HCT116 (cell line): ENCODE measurements at regions not wholly inside any gene's neighbourhood (a gene's known extent, or its start where the extent isn't known, plus 50 kb on each side); places are given as distances from the start of the nearest gene placed in this dataset.

Experiments
- ATAC-seq: fragments of 200-7000 bp; cut with Tn5 transposase; 2 replicates; pipeline ENCODE4 v1.9.1; 2020; ENCODE audit warnings: mild to moderate bottlenecking, moderate library complexity
- BruUV-seq: library from RNA; stranded (reverse); fragments of 400-500 nt; replicated peaks from 2 replicates; lab custom pipeline; 2021; lab: Mats Ljungman, UMichigan
- CTCF ChIA-PET: fragments of 300-600 bp; sonication (Branson Sonifier 250); formaldehyde crosslinking; loops from one replicate; lab custom pipeline; 2021; ENCODE audit warnings: antibody characterized with exemption; lab: Charles Lee
- POLR2A ChIA-PET: fragments of 300-600, 350-600 bp; sonication (Branson Sonifier 250); formaldehyde crosslinking; loops from one replicate; lab custom pipeline; 2021; ENCODE audit warnings: antibody characterized with exemption; lab: Charles Lee
- RAD21 ChIA-PET, 2 experiments: fragments of 300-600 bp; sonication (Branson Sonifier 250); formaldehyde crosslinking; loops; one replicate each; lab custom pipeline; 2023; ENCODE audit warnings: low total read pairs in 2 of 2; ENCODE audit not compliant: uncharacterized antibody in 2 of 2, unreplicated experiment in 2 of 2, low non-redundant PET in 1 of 2; lab: Charles Lee
- DNase-seq: peaks from one replicate; pipeline ENCODE4 v3.0.0-alpha.2; 2010; ENCODE audit warnings: low read depth, low spot score
- H2AFZ ChIP-seq: fragments of 200-600 bp; shearing (Covaris generic), sonication (generic); 2 replicates; pipeline ENCODE4 v1.6.1; 2017; ENCODE audit warnings: low read depth, mixed run types, mixed read lengths, antibody characterized with exemption, low read length; ENCODE audit not compliant: poor library complexity, severe bottlenecking
- H3K27ac ChIP-seq: 2 replicates; pipeline ENCODE4 v1.5.1; 2012; ENCODE audit warnings: low read depth, low read length
- H3K27me3 ChIP-seq: fragments of 200-600 bp; sonication (generic); 2 replicates; pipeline ENCODE4 v1.6.1; 2016; ENCODE audit warnings: mixed run types, low read length, mixed read lengths; ENCODE audit not compliant: insufficient read depth
- H3K36me3 ChIP-seq, 2 experiments: fragments of 200-500 bp in 1 of 2; fragments of 200-600 bp in 1 of 2; sonication (Bioruptor generic) in 1 of 2; sonication (generic) in 1 of 2; 2 replicates each; pipeline versions ENCODE4 v1.5.1 to v1.6.1; 2014 to 2016; ENCODE audit warnings: low read length in 2 of 2, inconsistent platforms in 1 of 2, mixed read lengths in 1 of 2, mixed run types in 1 of 2; ENCODE audit not compliant: insufficient read depth in 2 of 2, control insufficient read depth in 1 of 2
- H3K4me1 ChIP-seq, 2 experiments: fragments of 200-600 bp in 1 of 2; sonication (generic) in 1 of 2; 2 replicates each; pipeline versions ENCODE4 v1.5.1 to v1.6.1; 2012 to 2017; ENCODE audit warnings: low read length in 2 of 2, inconsistent platforms in 1 of 2, mild to moderate bottlenecking in 1 of 2, mixed read lengths in 1 of 2, mixed run types in 1 of 2, moderate library complexity in 1 of 2; ENCODE audit not compliant: insufficient read depth in 2 of 2, control insufficient read depth in 1 of 2
- H3K4me2 ChIP-seq: fragments of 200-600 bp; sonication (generic); 2 replicates; pipeline ENCODE4 v1.6.1; 2017; ENCODE audit warnings: mixed run types, low read length, mixed read lengths
- H3K4me3 ChIP-seq, 2 experiments: fragments of 200-600 bp in 1 of 2; sonication (generic) in 1 of 2; replicated peaks in 1 of 2; 2 replicates each; pipeline ENCODE4 v1.5.1; 2011 to 2016; ENCODE audit warnings: low read length in 2 of 2, control low read depth in 1 of 2, low read depth in 1 of 2, mild to moderate bottlenecking in 1 of 2, mixed read lengths in 1 of 2, mixed run types in 1 of 2
- H3K79me2 ChIP-seq: fragments of 200-600 bp; sonication (generic); 2 replicates; pipeline ENCODE4 v1.6.1; 2017; ENCODE audit warnings: mild to moderate bottlenecking, mixed run types, low read length, moderate library complexity, mixed read lengths; ENCODE audit not compliant: insufficient read depth
- H3K9ac ChIP-seq: fragments of 200-600 bp; sonication (generic); 2 replicates; pipeline ENCODE4 v1.6.1; 2016; ENCODE audit warnings: low read length, mixed read lengths
- H3K9me2 ChIP-seq: fragments of 200-600 bp; sonication (generic), shearing (Covaris generic); 2 replicates; pipeline ENCODE4 v1.6.1; 2017; ENCODE audit warnings: mixed run types, mild to moderate bottlenecking, moderate library complexity; ENCODE audit not compliant: insufficient read depth
- H3K9me3 ChIP-seq, 2 experiments: fragments of 200-500 bp in 1 of 2; fragments of 200-600 bp in 1 of 2; sonication (Bioruptor generic) in 1 of 2; sonication (generic) in 1 of 2; 2 replicates each; pipeline ENCODE4 v1.6.1; 2014 to 2017; ENCODE audit warnings: low read length in 2 of 2, mixed read lengths in 2 of 2, inconsistent platforms in 1 of 2, low read depth in 1 of 2, mild to moderate bottlenecking in 1 of 2, mixed run types in 1 of 2, moderate library complexity in 1 of 2; ENCODE audit not compliant: control insufficient read depth in 1 of 2, insufficient read depth in 1 of 2
- H4K20me1 ChIP-seq: fragments of 200-600 bp; sonication (generic), shearing (Covaris generic); 2 replicates; pipeline ENCODE4 v1.6.1; 2017; ENCODE audit warnings: mixed run types, mild to moderate bottlenecking, moderate library complexity; ENCODE audit not compliant: insufficient read depth
- CBX3 ChIP-seq: IDR thresholded peaks from 2 replicates; pipeline ENCODE4 v1.6.1; 2012; ENCODE audit warnings: low read depth
- CEBPB ChIP-seq: IDR thresholded peaks from 2 replicates; pipeline ENCODE4 v1.6.1; 2012; ENCODE audit warnings: low read depth
- EGR1 ChIP-seq: IDR thresholded peaks from 2 replicates; pipeline ENCODE4 v1.6.1; 2012; ENCODE audit warnings: low read depth
- EZH2 ChIP-seq: fragments of 200-600 bp; sonication (generic); IDR thresholded peaks from 2 replicates; pipeline ENCODE4 v1.6.1; 2017; ENCODE audit warnings: antibody characterized with exemption, mixed run types
- POLR2AphosphoS5 ChIP-seq: IDR thresholded peaks from 2 replicates; pipeline ENCODE4 v1.6.1; 2011; ENCODE audit warnings: mild to moderate bottlenecking, low read depth, low read length, moderate library complexity
- SRF ChIP-seq: IDR thresholded peaks from 2 replicates; pipeline ENCODE4 v1.6.1; 2012; ENCODE audit warnings: low read depth
- TCF7L2 ChIP-seq: IDR thresholded peaks from 2 replicates; pipeline ENCODE4 v1.7.0; 2011; ENCODE audit warnings: borderline replicate concordance, inconsistent platforms; ENCODE audit not compliant: insufficient read depth, insufficient read length; ENCODE audit errors: extremely low read depth
- YY1 ChIP-seq: IDR thresholded peaks from 2 replicates; pipeline ENCODE4 v1.6.1; 2011; ENCODE audit warnings: low read length, low read depth, moderate library complexity, mild to moderate bottlenecking; ENCODE audit not compliant: insufficient replicate concordance; ENCODE audit errors: extremely low read depth
- ZNF274 ChIP-seq: fragments of 200-500 bp; sonication (Bioruptor generic); IDR thresholded peaks from 2 replicates; pipeline ENCODE4 v1.6.1; 2014; ENCODE audit warnings: mild to moderate bottlenecking, low read depth, low read length, inconsistent platforms
- intact Hi-C: fragments of 100-400 bp; cut with micrococcal nuclease; formaldehyde crosslinking; loops from 2 replicates; pipeline ENCODE4 v1.10.0; 2022
- TF ChIP-seq, protein P1 (sequence below): IDR thresholded peaks from 2 replicates; pipeline ENCODE4 v1.6.1; 2011; ENCODE audit warnings: mild to moderate bottlenecking, low read length, moderate library complexity; ENCODE audit not compliant: insufficient replicate concordance; ENCODE audit errors: extremely low read depth
- TF ChIP-seq, protein P2 (sequence below): IDR thresholded peaks from 2 replicates; pipeline ENCODE4 v1.6.1; 2012; ENCODE audit warnings: low read depth

DNA sequence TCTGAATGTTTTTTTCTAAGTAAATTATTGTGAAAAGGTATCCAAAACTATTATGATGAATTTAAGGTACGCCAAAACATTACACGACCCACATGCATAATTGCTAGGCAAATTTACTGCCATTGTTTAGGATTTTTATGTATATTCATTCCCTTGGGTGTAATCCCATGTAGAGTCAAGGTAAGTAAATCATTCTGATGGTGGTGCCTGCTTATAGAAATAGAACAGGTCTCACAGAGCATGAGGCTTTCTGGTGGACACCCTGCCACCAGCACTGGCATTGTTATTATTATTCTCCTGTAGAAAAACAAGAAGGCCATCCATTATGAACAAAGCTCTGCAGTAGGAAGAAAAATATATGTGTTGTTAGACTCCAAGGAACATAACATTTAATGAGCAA, 111.7 kb upstream of the ZNF804B start:
- ChIA-PET RAD21 (no interaction called here), CTCF (no interaction called here), POLR2A (no interaction called here)
- H2AFZ ChIP-seq, result no peak overlapping the region
- no peaks in the 10 kb centered on the region for H3K4me1 ChIP-seq
- H3K27ac ChIP-seq, result no peak overlapping the region
- no peak overlapping the region for H3K4me3 ChIP-seq
- H3K36me3 ChIP-seq, result no peaks in the 10 kb centered on the region
- H3K9ac ChIP-seq, result no peak overlapping the region
- H3K4me2 ChIP-seq, result no peak overlapping the region
- intact Hi-C loops, result no loop called here
- no peak for TF ChIP-seq EGR1
- TF ChIP-seq, protein P1, sequence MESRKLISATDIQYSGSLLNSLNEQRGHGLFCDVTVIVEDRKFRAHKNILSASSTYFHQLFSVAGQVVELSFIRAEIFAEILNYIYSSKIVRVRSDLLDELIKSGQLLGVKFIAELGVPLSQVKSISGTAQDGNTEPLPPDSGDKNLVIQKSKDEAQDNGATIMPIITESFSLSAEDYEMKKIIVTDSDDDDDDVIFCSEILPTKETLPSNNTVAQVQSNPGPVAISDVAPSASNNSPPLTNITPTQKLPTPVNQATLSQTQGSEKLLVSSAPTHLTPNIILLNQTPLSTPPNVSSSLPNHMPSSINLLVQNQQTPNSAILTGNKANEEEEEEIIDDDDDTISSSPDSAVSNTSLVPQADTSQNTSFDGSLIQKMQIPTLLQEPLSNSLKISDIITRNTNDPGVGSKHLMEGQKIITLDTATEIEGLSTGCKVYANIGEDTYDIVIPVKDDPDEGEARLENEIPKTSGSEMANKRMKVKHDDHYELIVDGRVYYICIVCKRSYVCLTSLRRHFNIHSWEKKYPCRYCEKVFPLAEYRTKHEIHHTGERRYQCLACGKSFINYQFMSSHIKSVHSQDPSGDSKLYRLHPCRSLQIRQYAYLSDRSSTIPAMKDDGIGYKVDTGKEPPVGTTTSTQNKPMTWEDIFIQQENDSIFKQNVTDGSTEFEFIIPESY, result no peak
- TF ChIP-seq, protein P2, sequence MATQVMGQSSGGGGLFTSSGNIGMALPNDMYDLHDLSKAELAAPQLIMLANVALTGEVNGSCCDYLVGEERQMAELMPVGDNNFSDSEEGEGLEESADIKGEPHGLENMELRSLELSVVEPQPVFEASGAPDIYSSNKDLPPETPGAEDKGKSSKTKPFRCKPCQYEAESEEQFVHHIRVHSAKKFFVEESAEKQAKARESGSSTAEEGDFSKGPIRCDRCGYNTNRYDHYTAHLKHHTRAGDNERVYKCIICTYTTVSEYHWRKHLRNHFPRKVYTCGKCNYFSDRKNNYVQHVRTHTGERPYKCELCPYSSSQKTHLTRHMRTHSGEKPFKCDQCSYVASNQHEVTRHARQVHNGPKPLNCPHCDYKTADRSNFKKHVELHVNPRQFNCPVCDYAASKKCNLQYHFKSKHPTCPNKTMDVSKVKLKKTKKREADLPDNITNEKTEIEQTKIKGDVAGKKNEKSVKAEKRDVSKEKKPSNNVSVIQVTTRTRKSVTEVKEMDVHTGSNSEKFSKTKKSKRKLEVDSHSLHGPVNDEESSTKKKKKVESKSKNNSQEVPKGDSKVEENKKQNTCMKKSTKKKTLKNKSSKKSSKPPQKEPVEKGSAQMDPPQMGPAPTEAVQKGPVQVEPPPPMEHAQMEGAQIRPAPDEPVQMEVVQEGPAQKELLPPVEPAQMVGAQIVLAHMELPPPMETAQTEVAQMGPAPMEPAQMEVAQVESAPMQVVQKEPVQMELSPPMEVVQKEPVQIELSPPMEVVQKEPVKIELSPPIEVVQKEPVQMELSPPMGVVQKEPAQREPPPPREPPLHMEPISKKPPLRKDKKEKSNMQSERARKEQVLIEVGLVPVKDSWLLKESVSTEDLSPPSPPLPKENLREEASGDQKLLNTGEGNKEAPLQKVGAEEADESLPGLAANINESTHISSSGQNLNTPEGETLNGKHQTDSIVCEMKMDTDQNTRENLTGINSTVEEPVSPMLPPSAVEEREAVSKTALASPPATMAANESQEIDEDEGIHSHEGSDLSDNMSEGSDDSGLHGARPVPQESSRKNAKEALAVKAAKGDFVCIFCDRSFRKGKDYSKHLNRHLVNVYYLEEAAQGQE, result no peak
- TF ChIP-seq CBX3, result no peak
- TF ChIP-seq YY1, result no peak
- TF ChIP-seq ZNF274, result no peak
- TF ChIP-seq TCF7L2, result no peak
- no peak for TF ChIP-seq CEBPB
- no peak for TF ChIP-seq EZH2
- TF ChIP-seq SRF, result no peak
- no peak for TF ChIP-seq POLR2AphosphoS5
- no peaks in the 10 kb centered on the region for H3K9me2 ChIP-seq
- no peaks in the 10 kb centered on the region for H3K79me2 ChIP-seq
- BruUV-seq, result no TSS peak
- no peaks in the 10 kb centered on the region for H3K27me3 ChIP-seq
- H4K20me1 ChIP-seq, result no peaks in the 10 kb centered on the region
- ATAC-seq (no peak), DNase-seq (no peak)
- 0 out of 4 replicates have a peak, but pooled peaks cover 0 to 3% of the 10 kb centered on the region in 2 experiments for H3K9me3 ChIP-seq
